Left lung (tissue), 4 donors: ENCODE measurements at regions not wholly inside any gene's neighbourhood (a gene's known extent, or its start where the extent isn't known, plus 50 kb on each side); places are given as distances from the start of the nearest gene placed in this dataset.

ENCODE experiments used
- ATAC-seq: fragments of 200-7000 bp; cut with Tn5 transposase; one replicate; pipeline ENCODE4 v1.9.1; 2020; ENCODE audit warnings: moderate library complexity
- DNase-seq, 4 donors: peaks; one replicate each; pipeline ENCODE4 v3.0.0-alpha.2; 2013 to 2020
- H3K27ac ChIP-seq, 2 donors: fragments of 200-600 bp; sonication (generic) in 1 of 2; one replicate each; pipeline versions ENCODE4 v1.5.0 to v1.8.0; 2020 to 2021
- H3K27me3 ChIP-seq, 2 donors: fragments of 200-600 bp; sonication (generic) in 1 of 2; one replicate each; pipeline versions ENCODE4 v1.5.0 to v1.8.0; 2020 to 2021
- H3K36me3 ChIP-seq, 2 donors: fragments of 200-600 bp; sonication (generic) in 1 of 2; one replicate each; pipeline versions ENCODE4 v1.5.0 to v1.8.0; 2020 to 2021
- H3K4me1 ChIP-seq, 2 donors: fragments of 200-600 bp; one replicate each; pipeline ENCODE4 v1.8.0; 2021
- H3K4me3 ChIP-seq, 2 donors: fragments of 200-600 bp; sonication (generic) in 1 of 2; one replicate each; pipeline versions ENCODE4 v1.5.0 to v1.8.0; 2020 to 2021; ENCODE audit warnings: mild to moderate bottlenecking in 1 of 2
- H3K9me3 ChIP-seq, 2 donors: fragments of 200-600 bp; sonication (generic) in 1 of 2; one replicate each; pipeline versions ENCODE4 v1.5.0 to v1.8.0; 2020 to 2021
- intact Hi-C, 2 donors: fragments of 100-400 bp; cut with DNase I; formaldehyde crosslinking; loops; one replicate each; pipeline versions ENCODE4 v1.11.2 to v1.14.2; 2022
- TF ChIP-seq, protein P1 (sequence below), 2 donors: fragments of 200-600 bp; sonication (generic) in 1 of 2; IDR thresholded peaks; one replicate each; pipeline versions ENCODE4 v1.5.0 to v1.8.0; 2021; ENCODE audit warnings: antibody characterized with exemption in 2 of 2
- donor health status: DM: no; HTN: yes; CAD: no.
- donor health status: DM: no; HTN: no; CAD: no.

DNA sequence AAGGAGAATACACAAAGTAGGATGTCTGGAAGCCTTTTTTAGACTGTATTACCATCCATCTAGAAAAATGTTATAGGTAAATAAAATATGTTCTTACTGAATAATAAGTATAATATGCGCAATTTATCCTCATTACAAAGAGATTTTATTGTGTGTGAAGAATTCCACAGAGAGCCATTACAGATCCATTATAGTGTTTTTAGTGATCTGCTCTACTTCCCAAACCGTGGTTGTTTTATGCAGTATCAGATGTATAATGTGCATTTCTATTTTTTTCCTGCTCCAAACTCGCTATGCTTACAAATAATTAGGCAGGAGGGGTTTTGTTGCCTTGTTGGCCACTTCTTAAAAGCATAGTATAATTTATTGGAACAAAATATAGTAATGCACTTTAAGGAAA lies 447.8 kb downstream of the USP25 start:
- intact Hi-C loops: no loop called here
- Histone ChIP-seq H3K4me1 (peaks cover 0 to 8% of the 10 kb centered on the region in 2 donors), H3K4me3 (no peak overlapping the region), H3K27me3 (no peaks in the 10 kb centered on the region), H3K36me3 (no peaks in the 10 kb centered on the region), H3K9me3 (no peaks in the 10 kb centered on the region), H3K27ac (no peak overlapping the region)
- ATAC-seq (no peak), DNase-seq (no peak)
- TF ChIP-seq, protein P1, sequence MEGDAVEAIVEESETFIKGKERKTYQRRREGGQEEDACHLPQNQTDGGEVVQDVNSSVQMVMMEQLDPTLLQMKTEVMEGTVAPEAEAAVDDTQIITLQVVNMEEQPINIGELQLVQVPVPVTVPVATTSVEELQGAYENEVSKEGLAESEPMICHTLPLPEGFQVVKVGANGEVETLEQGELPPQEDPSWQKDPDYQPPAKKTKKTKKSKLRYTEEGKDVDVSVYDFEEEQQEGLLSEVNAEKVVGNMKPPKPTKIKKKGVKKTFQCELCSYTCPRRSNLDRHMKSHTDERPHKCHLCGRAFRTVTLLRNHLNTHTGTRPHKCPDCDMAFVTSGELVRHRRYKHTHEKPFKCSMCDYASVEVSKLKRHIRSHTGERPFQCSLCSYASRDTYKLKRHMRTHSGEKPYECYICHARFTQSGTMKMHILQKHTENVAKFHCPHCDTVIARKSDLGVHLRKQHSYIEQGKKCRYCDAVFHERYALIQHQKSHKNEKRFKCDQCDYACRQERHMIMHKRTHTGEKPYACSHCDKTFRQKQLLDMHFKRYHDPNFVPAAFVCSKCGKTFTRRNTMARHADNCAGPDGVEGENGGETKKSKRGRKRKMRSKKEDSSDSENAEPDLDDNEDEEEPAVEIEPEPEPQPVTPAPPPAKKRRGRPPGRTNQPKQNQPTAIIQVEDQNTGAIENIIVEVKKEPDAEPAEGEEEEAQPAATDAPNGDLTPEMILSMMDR (IDR thresholded peaks at IDR 0.05): no peak

DNA sequence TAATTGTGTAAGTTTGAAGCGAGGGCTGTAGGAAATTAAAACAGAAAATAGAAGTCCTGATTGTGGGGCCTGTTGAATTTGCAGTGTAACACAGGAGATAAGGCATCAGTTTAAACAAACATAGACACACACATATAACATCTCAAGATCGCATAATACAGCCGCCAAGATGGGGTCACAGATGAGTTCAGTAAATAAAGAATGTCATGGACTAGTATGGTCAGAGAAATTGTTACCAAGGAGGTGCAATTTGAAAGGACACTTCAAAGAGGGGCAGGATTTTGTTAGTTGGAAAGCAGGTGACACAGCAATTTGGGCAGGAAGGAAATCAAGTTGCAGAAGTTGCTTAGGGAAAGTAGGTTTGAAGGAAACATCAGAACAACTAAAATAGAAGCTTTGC lies 450.0 kb downstream of the USP25 start:
- no peaks in the 10 kb centered on the region for H3K27me3 ChIP-seq
- TF ChIP-seq, protein P1 (IDR thresholded peaks at IDR 0.05): no peak
- H3K27ac ChIP-seq: no peak overlapping the region
- no peak for DNase-seq
- ATAC-seq: no peak
- no peaks in the 10 kb centered on the region for H3K9me3 ChIP-seq
- H3K36me3 ChIP-seq: no peaks in the 10 kb centered on the region
- H3K4me1 ChIP-seq: peaks cover 0 to 8% of the 10 kb centered on the region in 2 donors
- intact Hi-C loops: no loop called here
- H3K4me3 ChIP-seq: no peak overlapping the region

GRCh38 chr21:16180614-16181013 lies 450.8 kb downstream of the USP25 start:
- DNase-seq (no peak), ATAC-seq (no peak)
- no peak overlapping the region for H3K4me3 ChIP-seq
- H3K36me3 ChIP-seq: no peaks in the 10 kb centered on the region
- TF ChIP-seq, protein P1 (IDR thresholded peaks at IDR 0.05): no peak
- no peak overlapping the region for H3K27ac ChIP-seq
- intact Hi-C loops: no loop called here
- no peaks in the 10 kb centered on the region for H3K9me3 ChIP-seq
- peaks cover 0 to 8% of the 10 kb centered on the region in 2 donors for H3K4me1 ChIP-seq
- H3K27me3 ChIP-seq: no peaks in the 10 kb centered on the region

DNA sequence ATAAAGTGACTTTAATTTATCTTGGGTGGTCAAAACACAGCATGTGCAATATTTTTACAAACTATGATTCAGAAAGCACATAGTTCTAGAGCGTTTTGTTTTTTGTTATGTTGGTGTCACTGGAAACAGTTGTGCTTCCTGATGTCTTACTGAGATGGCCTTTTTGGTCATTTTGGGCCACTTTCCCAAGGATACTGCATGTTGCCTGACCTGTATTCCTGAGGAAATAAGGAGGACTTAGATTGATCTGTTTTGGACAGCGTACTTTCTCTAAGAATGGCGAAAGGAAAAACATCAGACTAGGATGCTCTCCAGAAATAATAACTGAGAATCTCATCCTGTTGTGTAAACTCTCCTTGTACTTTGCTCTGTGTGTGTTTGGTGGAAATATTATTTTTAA lies 451.2 kb downstream of the USP25 start:
- ATAC-seq (no peak), DNase-seq (no peak)
- intact Hi-C loops: no loop called here
- Histone ChIP-seq H3K4me1 (peaks cover 0 to 8% of the 10 kb centered on the region in 2 donors), H3K36me3 (no peaks in the 10 kb centered on the region), H3K27ac (no peak overlapping the region), H3K27me3 (no peaks in the 10 kb centered on the region), H3K9me3 (no peaks in the 10 kb centered on the region), H3K4me3 (no peak overlapping the region)
- TF ChIP-seq, protein P1 (IDR thresholded peaks at IDR 0.05): no peak

DNA sequence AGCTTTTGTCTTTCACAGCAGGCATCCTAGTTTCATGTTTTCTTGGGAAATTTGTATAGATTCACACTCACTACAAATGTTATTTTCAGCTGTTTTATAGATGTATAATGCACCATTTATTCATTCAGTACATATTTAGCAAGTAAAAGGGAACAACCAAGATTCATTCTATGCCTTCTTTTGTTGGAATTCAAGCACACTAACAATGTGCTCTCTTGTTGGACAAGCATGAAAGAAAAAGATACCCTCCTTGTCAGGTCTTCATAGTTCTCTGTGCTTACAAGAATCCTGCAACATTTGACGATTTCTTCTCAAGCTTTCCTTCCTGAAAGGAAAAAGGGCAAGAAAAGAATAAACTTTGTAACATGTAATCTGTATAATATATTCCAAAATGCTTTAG lies 456.0 kb downstream of the USP25 start:
- Histone ChIP-seq H3K4me3 (no peak overlapping the region), H3K36me3 (no peaks in the 10 kb centered on the region), H3K4me1 (peaks cover 0 to 2% of the 10 kb centered on the region in 2 donors), H3K27ac (no peak overlapping the region), H3K27me3 (no peaks in the 10 kb centered on the region), H3K9me3 (no peaks in the 10 kb centered on the region)
- intact Hi-C loops: no loop called here
- TF ChIP-seq, protein P1 (IDR thresholded peaks at IDR 0.05): no peak
- ATAC-seq (no peak), DNase-seq (no peak)
